ENCODE measurements at regions not wholly inside any gene's neighbourhood (a gene's known extent, or its start where the extent isn't known, plus 50 kb on each side); places are given as distances from the start of the nearest gene placed in this dataset.
A peak's percentile ranks its signal among the peaks of the same experiment; 100 is the strongest.

- H3K4me1 ChIP-seq: peaks cover 0 to 50% (median 42%) of the 10 kb centered on the region in 4 donors
- intact Hi-C loops (cut with DNase I; ENCODE audit: low total_unique reads): no loop called here
- no peaks in the 10 kb centered on the region for H3K9me3 ChIP-seq
- H3K27ac ChIP-seq: peak overlapping the region; percentile 100
- H3K4me3 ChIP-seq: no peak overlapping the region
- no peaks in the 10 kb centered on the region for H3K36me3 ChIP-seq
- no peak for TF ChIP-seq CTCF (IDR thresholded peaks at IDR 0.05)
- DNase-seq: no peak
- H3K27me3 ChIP-seq: no peaks in the 10 kb centered on the region
Measured at GRCh38 chr9:129478961-129479630, 141.8 kb downstream of the C9orf50 start.

GRCh38 chr9:129478461-129478860 lies 142.4 kb downstream of the C9orf50 start:
- Histone ChIP-seq H3K4me3 (no peak overlapping the region), H3K27ac (peak overlapping the region; percentile 100), H3K27me3 (no peaks in the 10 kb centered on the region), H3K4me1 (peaks cover 0 to 52% (median 43%) of the 10 kb centered on the region in 4 donors), H3K9me3 (no peaks in the 10 kb centered on the region), H3K36me3 (no peaks in the 10 kb centered on the region)
- no peak for TF ChIP-seq CTCF (IDR thresholded peaks at IDR 0.05)
- intact Hi-C loops (cut with DNase I; ENCODE audit: low total_unique reads): no loop called here
- no peak for DNase-seq

- no peak for DNase-seq
- H3K27ac ChIP-seq: peak overlapping the region; percentile 100
- no peaks in the 10 kb centered on the region for H3K27me3 ChIP-seq
- H3K4me3 ChIP-seq: no peak overlapping the region
- H3K36me3 ChIP-seq: no peaks in the 10 kb centered on the region
- TF ChIP-seq CTCF (IDR thresholded peaks at IDR 0.05): no peak
- intact Hi-C loops (cut with DNase I; ENCODE audit: low total_unique reads): no loop called here
- H3K4me1 ChIP-seq: peaks cover 0 to 49% (median 41%) of the 10 kb centered on the region in 4 donors
- H3K9me3 ChIP-seq: no peaks in the 10 kb centered on the region
Measured at GRCh38 chr9:129476821-129477611, 143.9 kb downstream of the C9orf50 start.

- no peaks in the 10 kb centered on the region for H3K9me3 ChIP-seq
- H3K4me3 ChIP-seq: no peak overlapping the region
- TF ChIP-seq CTCF (IDR thresholded peaks at IDR 0.05): no peak
- H3K27ac ChIP-seq: peak overlapping the region; percentile 72
- H3K27me3 ChIP-seq: no peaks in the 10 kb centered on the region
- peaks cover 0 to 27% (median 21%) of the 10 kb centered on the region in 4 donors for H3K4me1 ChIP-seq
- no peaks in the 10 kb centered on the region for H3K36me3 ChIP-seq
- intact Hi-C loops (cut with DNase I; ENCODE audit: low total_unique reads): no loop called here
- DNase-seq: no peak
Measured at GRCh38 chr9:129474740-129475404, 146.0 kb downstream of the C9orf50 start.

- DNase-seq: peak; percentile 82 to 92
- Histone ChIP-seq H3K27ac (peak overlapping the region; percentile 72), H3K27me3 (no peaks in the 10 kb centered on the region), H3K36me3 (no peaks in the 10 kb centered on the region), H3K9me3 (no peaks in the 10 kb centered on the region), H3K4me1 (peaks cover 0 to 21% (median 17%) of the 10 kb centered on the region in 4 donors), H3K4me3 (no peak overlapping the region)
- intact Hi-C loops (cut with DNase I; ENCODE audit: low total_unique reads): no loop called here
- TF ChIP-seq CTCF (IDR thresholded peaks at IDR 0.05): no peak
Measured at GRCh38 chr9:129473523-129474244, 147.2 kb downstream of the C9orf50 start.

All from tibial artery (tissue), 4 donors.